ENCODE measurements at regions not wholly inside any gene's neighbourhood (a gene's known extent, or its start where the extent isn't known, plus 50 kb on each side); places are given as distances from the start of the nearest gene placed in this dataset.
"Not testable (repeated sequence)": the region's sequence is repeated elsewhere in the genome, so short reads cannot be mapped to it uniquely, and the experiment has no call there.

DNA sequence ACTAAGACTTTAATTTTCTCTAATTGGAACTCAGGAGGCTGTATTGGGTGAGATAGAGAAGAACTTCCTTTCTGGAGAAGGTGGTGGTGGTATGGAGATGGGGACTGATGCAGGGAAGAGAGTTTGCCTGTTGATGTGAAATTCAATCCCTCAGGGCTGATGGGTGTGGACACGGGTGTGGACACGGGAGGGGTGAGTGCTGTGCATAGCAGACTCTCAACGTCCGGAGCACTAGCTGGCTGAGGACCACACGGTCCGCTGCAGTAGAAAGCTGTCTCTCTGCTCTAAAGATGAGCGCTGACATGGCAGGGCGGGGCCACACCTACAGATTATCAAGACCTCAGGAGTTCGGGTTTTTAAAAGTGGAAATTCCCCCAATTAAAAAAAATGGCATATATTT is 148.5 kb upstream of the PITRM1 start:
- no peak for DNase-seq (ENCODE audit: low read depth, low spot score)

DNA sequence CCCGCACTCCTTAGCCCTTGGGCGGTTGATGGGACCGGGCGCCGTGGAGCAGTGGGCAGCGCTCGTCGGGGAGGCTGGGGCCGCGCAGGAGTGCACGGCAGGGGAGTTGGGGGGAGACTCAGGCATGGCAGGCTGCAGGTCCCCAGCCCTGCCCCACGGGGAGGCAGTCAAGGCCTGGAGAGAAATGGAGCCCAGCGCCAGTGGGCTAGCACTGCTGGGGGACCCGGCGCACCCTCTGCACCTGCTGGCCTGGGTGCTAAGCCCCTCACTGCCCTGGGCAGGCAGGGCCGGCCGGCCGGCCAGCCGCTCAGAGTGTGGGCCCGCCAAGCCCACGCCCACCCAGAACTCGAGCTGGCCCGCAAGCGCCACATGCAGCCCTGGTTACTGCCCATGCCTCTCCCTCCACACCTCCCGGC is 147.2 kb upstream of the PITRM1 start:
- no peak for DNase-seq (ENCODE audit: low read depth, low spot score)

DNA sequence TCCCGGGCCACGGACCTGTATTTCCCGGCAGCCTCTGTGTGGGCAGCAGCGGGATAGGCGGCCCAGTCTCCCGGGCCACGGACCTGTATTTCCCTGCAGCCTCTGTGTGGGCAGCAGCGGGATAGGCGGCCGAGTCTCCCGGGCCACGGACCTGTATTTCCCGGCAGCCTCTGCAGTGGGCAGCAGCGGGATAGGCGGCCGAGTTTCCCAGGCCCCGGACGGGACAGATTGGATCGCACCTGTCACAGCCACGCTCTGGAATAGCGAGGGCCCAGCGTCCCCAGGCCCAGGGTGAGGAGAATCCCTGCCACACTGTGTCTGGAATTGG is 145.9 kb upstream of the PITRM1 start:
- not testable (repeated sequence) for DNase-seq (ENCODE audit: low read depth, low spot score)

DNA sequence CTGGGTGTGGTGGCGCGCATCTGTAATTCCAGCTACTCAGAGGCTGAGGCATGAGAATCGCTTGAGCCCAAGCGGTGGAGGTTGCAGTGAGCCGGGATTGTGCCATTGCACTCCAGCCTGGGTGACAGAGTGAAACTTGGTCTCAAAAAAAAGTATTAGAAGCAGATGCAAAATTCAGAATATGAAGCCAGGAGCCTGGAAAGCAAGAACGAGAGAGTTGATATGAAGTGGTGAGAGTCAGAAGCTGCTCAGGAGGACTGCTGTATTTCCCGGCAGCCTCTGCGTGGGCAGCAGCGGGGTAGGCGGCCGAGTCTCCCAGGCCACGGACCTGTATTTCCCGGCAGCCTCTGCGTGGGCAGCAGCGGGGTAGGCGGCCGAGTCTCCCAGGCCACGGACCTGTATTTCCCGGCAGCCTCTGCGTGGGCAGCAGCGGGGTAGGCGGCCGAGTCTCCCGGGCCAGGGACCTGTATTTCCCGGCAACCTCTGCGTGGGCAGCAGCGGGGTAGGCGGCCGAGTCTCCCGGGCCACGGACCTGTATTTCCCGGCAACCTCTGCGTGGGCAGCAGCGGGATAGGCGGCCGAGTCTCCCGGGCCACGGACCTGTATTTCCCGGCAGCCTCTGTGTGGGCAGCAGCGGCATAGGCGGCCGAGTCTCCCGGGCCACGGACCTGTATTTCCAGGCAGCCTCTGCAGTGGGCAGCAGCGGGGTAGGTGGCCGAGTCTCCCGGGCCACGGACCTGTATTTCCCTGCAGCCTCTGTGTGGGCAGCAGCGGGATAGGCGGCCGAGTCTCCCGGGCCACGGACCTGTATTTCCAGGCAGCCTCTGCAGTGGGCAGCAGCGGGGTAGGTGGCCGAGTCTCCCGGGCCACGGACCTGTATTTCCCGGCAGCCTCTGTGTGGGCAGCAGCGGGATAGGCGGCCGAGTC is 145.2 kb upstream of the PITRM1 start:
- not testable (repeated sequence) for DNase-seq (ENCODE audit: low read depth, low spot score)

DNA sequence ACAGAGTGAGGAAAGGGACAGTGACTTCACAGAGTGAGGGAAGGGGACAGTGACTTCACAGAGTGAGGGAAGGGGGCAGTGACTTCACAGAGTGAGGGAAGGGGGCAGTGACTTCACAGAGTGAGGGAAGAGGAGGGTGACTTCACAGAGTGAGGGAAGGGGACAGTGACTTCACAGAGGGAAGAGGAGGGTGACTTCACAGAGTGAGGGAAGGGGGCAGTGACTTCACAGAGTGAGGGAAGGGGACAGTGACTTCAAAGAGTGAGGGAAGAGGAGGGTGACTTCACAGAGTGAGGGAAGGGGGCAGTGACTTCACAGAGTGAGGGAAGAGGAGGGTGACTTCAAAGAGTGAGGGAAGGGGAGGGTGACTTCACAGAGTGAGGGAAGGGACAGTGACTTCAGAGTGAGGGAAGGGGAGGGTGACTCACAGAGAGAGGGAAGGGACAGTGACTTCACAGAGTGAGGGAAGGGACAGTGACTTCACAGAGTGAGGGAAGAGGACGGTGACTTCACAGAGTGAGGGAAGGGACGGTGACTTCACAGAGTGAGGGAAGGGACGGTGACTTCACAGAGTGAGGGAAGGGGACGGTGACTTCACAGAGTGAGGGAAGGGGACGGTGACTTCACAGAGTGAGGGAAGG is 142.0 kb upstream of the PITRM1 start:
- DNase-seq (ENCODE audit: low read depth, low spot score): not testable (repeated sequence)

DNA sequence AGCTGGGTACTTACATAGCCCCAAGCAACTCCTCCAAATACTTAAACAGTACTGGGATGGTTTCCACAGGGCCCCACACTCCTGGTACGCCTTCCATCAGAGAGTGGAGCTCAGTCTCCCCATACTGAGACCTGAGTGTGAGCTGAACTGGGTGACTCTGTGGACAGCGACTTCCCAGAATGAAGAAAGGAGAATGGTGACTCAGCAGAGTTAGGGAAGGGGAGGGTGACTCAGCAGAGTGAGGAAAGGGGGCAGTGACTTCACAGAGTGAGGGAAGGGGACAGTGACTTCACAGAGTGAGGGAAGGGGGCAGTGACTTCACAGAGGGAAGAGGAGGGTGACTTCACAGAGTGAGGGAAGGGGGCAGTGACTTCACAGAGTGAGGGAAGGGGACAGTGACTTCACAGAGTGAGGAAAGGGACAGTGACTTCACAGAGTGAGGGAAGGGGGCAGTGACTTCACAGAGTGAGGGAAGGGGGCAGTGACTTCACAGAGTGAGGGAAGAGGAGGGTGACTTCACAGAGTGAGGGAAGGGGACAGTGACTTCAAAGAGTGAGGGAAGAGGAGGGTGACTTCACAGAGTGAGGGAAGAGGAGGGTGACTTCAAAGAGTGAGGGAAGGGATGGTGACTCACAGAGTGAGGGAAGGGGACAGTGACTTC is 141.3 kb upstream of the PITRM1 start:
- DNase-seq (ENCODE audit: low read depth, low spot score): not testable (repeated sequence)

DNA sequence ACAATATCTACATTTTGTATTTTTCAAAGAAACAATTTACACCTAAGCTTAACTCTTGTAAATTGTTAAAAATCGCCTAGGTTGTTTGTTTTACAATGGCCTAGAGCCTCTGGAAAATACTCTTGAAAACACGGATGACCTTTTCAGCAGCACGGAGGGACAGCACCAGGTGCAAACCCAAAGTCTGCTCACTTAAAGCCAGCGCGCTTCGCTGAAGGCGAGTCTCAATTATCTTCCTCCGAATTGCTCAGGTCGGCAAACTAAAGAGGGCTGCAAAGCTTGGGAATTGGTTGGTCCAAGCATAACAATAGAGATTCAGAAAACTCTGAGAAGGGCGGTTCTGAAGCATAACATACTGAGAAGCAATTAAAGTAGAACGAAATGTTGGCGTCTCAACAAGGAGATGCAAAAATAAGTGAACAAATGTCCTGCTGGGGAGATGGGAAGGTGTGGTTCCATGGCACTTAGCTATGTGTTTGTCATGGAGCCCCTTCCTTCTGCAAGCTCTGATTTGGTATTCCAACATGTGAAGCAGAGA is 139.9 kb upstream of the PITRM1 start:
- DNase-seq (ENCODE audit: low read depth, low spot score): no peak

DNA sequence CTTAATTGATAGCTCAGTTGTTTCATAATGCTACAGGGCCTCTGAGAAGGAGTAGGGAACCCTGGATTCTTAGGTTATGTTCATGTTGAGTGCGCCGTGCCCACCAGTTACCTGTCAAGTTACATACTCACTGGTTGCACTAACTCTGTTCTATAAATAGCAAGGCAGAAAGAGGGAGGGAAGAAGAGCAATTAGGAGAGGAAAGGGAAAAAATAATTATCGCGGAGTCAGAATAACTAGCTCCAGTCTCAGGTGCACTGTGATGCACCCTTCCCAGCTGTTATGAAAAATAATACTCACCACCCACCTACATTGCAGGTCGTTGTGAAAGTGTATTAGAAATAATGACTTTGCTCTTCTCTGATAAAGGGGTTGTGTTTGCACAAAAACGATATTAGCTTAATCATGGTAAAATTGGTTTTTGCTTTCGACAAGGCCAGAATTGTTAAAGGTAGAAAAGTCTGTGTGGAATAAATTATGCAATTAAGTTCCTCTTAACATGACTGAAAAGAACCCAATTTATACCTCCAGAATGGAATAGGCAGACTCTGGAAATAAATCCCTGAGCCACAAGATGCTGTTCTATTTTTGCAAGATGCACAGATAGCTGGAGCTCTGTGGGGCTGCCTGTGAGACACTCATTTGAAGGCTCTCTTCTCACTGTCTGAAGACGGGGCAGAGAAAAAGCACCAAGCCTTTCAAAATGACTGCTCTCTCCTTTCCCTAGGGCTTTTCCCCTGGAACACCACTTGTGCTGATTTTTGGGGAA is 137.6 kb upstream of the PITRM1 start:
- DNase-seq (ENCODE audit: low read depth, low spot score): no peak

DNA sequence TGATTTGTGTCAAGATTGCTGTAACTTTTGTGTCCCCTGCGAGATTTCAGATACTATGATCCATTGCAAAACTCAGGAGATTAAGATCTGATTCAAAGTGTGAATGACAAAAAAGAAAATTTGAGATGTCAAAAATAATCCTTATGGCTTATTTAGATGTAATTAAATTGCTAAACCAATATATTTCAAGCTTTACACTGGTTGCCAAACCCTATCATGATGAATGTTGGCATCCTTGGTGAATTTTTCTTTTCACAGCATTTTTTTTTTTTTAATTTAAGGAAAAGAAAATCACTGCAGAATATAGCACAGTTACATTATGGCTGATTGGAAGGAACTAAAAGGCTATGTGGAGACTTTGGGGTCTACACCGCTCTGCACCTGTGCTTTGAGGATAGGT is 133.5 kb upstream of the PITRM1 start:
- no peak for DNase-seq (ENCODE audit: low read depth, low spot score)

DNA sequence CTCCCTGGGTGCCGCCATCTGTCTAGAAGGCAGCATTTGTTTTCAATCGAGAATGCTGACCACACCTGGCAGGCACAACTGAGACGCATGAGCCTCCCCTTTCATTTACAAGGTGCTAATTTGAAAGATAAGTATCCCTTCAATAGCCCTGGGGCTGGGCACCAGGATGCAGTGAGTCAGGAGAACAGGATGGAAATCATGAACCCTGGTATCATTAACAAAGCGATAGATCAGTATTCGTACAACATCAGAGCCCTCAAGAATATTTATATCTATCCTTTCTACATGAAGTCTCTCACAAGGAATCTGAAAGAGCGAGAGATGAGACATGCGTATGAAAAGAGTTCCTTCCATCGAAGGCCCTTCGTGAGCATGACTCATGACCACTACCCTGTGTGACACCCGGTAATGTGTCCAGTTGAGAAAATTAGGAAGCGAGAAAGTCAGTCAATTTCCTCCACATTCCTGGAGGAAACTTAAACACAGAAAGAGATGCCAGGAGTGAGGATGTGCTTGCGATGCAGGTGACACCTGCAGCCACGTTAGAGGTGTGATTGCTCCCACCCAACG is 123.1 kb upstream of the PITRM1 start:
- no peak for DNase-seq (ENCODE audit: low read depth, low spot score)

DNA sequence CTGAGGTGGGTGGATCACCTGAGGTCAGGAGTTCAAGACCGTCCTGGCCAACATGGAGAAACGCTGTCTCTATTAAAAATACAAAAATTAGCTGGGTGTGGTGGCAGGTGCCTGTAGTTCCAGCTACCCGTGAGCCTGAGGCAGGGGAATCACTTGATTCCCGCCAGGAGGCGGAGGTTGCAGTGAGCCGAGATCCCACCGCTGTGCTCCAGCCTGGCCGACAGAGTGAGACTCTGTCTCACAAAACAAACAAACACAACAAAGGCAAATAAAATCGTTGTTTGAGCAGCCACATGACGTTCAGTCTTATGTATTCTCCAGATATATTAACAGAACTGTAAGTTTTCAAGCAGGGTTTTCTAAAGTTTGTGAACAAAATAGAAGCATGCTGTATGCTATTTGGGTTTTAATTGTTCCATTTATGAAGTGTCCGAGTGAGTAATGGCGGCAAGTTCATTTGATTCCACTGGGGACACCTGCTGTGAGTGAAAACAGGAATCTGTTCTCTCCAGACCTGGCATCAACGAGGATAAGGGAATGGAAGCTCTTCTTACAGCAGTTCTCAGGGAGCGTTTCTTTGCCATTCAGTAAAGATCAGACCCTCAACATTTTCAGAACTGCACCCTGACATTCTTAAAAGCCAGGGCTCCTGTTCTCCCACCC is 122.5 kb upstream of the PITRM1 start:
- DNase-seq (ENCODE audit: low read depth, low spot score): no peak

DNA sequence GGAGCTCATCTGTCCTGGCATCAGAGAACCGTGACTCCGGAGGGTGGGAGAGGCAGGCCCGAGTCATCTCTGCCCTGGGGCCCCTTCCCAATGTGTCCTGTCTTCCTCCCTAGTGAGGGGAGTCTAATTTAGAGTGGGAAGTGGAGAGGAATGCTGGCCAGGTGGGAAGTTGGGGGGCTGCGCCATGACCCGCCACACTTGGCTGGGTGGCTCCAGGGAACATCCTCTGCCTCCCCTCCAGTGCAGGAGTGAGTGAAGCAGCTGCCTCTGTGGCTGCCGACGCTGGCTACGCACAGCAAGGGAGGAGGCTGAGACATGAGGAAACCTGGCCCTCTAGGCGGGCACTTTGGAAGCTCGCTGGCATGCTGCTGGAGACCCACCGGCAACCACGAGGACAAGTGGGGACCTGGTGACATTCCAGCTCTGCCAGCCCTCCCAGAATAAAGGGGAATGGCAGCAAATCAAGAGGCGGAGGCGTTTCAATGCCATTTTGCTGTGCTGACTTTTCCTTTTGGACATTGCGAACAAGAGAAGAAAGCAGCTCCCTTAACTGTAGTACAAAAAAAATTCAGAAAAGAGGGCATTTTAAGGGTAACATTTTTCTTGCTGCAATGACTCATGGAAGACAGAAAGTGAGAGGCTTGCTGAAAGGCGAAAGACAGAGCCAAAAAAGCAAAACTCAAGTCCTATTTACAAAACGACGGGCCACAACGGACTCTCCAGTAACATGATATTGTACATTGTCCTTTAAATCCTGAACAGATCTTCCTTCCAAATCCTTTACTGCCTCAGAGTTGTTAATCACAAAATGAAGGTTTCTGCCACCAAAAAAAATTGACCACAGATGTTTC is 121.2 kb upstream of the PITRM1 start:
- no peak for DNase-seq (ENCODE audit: low read depth, low spot score)

DNA sequence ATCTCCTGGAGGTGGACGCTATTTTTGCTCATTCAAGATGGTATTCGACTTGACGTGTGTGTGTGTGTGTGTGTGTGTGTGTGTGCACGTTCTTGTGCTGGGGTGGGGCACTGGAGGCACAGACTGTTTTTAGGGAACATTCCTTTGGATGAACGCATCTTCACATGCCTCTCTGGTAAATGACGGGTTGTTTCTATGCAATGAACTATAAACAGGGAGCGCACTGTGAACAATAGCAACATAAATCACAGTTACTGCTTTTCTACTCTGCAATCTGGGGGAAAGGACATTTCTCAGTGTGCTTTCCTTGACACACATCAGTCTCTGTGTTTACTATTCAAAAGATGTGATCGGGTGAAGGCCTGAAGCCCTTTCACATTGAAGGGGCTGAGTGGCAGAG is 120.1 kb upstream of the PITRM1 start:
- DNase-seq (ENCODE audit: low read depth, low spot score): no peak

DNA sequence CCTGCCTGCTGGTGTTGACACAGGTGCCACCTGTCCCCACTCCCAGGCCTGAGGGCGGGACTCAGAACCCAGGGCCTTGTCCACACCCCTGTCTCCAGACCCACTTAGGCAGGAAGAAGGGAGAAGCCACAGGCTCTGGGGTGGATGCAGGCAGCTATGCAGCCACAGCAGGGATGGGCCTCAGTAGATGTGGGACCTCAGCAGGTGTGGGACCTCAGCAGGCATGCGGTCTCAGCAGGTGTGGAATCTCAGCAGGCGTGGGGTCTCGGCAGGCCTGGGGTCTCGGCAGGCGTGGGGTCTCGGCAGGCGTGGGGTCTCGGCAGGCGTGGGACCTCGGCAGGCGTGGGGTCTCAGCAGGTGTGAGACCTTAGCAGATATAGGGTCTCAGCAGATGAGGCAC is 118.0 kb upstream of the PITRM1 start:
- no peak for DNase-seq (ENCODE audit: low read depth, low spot score)

DNA sequence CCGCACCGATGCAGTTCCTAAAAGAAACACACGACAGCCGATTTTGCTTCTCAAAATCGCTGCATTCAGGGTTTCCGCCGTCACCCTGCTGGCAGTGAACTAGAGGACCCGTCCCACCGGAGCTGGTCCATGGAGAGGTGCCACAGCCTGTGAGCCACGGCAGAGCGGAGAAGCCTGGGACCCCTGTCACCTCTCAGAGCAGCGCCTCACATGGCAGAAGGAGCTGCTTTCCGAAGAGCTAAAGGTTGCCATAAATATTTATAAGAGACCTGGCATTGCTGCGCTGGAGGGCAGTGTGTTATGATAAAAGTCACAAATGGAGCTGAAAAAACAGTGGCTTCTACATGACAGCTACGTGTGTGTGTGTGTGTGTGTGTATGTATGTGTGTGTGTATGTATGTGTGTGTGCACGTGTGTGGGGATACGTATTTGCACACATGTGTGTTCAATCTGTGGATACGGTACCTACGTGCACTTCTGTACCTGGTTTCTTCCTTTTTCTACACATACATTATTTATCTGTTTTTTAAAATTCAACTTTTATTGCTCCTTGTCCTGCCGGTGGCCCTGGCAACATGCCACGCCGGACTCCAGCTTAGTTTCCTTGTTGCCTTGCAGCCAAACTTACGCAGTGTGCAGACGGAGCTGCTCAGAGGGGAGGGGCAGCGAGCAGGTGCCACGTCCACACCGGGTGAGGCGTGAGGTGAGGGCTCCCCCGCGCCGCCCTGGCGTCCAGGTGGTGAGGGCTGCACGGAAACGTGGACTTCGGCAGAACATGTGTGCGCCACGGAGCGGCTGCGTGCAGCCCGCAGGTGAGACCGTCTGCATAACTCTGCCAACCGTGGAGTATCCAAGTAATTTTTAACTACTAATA is 115.2 kb upstream of the PITRM1 start:
- DNase-seq (ENCODE audit: low read depth, low spot score): no peak

DNA sequence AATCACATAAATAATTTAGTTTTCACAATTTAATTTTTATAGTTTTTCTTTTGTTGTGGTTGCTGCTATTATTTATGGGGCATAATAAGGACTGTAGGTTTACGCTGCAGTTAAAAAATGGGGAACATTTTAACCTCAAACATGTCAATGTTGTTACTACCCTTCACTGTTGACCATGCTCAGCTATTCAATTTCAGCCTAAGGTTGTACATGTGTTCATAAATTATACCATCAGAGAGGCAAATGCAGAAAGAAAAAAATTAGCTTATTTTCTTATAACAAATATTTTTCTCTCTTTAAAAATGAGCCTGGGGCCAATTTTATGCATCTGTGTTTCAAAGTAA is 110.1 kb upstream of the PITRM1 start:
- DNase-seq (ENCODE audit: low read depth, low spot score): no peak

DNA sequence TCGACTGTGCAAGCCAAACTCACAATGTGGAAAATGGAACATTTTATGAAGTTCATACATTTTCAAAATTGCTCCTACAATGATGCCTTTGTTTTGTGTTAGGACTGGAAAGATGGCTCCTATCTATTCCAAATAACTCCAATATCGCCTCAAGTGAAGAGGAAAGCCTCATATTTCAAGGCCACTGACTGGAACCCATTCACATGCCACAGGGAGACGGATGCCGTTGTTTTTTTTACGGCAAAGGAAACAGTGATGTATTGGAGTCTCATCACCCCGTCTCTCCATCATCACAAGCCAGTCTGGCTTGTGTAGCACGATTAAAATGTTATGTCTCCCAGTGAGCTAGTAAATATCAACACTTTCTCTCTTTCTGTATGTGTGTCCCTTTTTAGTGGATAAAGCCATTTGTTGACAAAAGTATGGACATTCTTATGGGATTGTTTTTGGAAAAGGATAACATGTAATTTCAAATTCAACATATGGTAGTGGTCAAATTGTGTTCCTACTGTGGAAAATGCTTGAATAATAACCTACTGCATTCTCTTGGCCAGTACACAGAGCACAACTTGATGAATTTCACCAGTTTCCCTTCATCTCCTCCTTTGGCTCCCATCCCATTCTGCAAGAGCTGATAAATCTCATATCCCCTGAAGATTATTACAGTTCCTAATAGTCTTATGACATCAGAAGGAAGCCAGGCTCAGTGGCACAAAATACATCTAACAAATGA is 109.5 kb upstream of the PITRM1 start:
- DNase-seq (ENCODE audit: low read depth, low spot score): no peak

DNA sequence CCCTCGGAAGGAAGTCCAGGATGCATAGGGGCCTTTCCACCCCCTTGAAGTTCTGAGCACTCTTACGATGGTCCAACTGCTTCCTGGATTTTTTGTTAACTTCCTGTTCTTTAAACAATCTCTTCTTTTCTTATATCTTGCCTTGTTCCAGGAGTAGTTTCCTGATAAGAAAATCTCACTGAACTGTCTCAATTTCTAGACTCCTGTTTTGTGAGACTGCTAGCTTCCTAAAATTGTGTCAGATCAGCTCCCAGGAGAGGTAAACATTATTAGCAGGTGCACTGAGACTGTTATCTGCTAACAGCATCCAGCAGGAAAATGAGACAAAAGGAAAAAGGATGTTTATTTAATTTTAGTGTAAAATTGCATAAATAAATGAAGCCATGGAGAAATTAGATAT is 106.2 kb upstream of the PITRM1 start:
- no peak for DNase-seq (ENCODE audit: low read depth, low spot score)

All from pulmonary artery endothelial cell (primary cell).